SK-N-SH (cell line): ENCODE measurements at regions not wholly inside any gene's neighbourhood (a gene's known extent, or its start where the extent isn't known, plus 50 kb on each side); places are given as distances from the start of the nearest gene placed in this dataset.

Source experiments
- CTCF ChIP-seq: fragments of 200-600 bp; sonication (generic); IDR thresholded peaks from 2 replicates; pipeline ENCODE4 v1.6.1; 2017; ENCODE audit warnings: antibody characterized with exemption, mild to moderate bottlenecking, moderate library complexity
- MAX ChIP-seq: IDR thresholded peaks from 2 replicates; pipeline ENCODE4 v1.4.0; 2012; ENCODE audit warnings: low read depth
- POLR2AphosphoS5 ChIP-seq: IDR thresholded peaks from 2 replicates; pipeline ENCODE4 v1.6.1; 2012; ENCODE audit warnings: low read depth, low read length
- SMC3 ChIP-seq: IDR thresholded peaks from 2 replicates; pipeline ENCODE4 v1.6.1; 2012; ENCODE audit warnings: low read depth, low read length, improper control_type of control experiment
- USF2 ChIP-seq: fragments of 150-350 bp; IDR thresholded peaks from 2 replicates; pipeline ENCODE4 v1.6.1; 2017; ENCODE audit warnings: antibody characterized with exemption, low read length, low read depth, borderline replicate concordance
- YY1 ChIP-seq: IDR thresholded peaks from 2 replicates; pipeline ENCODE4 v1.4.0; 2012; ENCODE audit warnings: low read depth, mild to moderate bottlenecking
- TF ChIP-seq, protein P1 (sequence below): IDR thresholded peaks from 2 replicates; pipeline ENCODE4 v1.6.1; 2012; ENCODE audit warnings: mild to moderate bottlenecking, low read depth, low read length, moderate library complexity
- TF ChIP-seq, protein P2 (sequence below): IDR thresholded peaks from 2 replicates; pipeline ENCODE4; 2012

GRCh38 chr5:145619806-145620310 lies 215.3 kb downstream of the PRELID2 start:
- TF ChIP-seq MAX: no peak
- no peak for TF ChIP-seq CTCF
- no peak for TF ChIP-seq SMC3
- no peak for TF ChIP-seq USF2
- no peak for TF ChIP-seq POLR2AphosphoS5
- TF ChIP-seq, protein P1, sequence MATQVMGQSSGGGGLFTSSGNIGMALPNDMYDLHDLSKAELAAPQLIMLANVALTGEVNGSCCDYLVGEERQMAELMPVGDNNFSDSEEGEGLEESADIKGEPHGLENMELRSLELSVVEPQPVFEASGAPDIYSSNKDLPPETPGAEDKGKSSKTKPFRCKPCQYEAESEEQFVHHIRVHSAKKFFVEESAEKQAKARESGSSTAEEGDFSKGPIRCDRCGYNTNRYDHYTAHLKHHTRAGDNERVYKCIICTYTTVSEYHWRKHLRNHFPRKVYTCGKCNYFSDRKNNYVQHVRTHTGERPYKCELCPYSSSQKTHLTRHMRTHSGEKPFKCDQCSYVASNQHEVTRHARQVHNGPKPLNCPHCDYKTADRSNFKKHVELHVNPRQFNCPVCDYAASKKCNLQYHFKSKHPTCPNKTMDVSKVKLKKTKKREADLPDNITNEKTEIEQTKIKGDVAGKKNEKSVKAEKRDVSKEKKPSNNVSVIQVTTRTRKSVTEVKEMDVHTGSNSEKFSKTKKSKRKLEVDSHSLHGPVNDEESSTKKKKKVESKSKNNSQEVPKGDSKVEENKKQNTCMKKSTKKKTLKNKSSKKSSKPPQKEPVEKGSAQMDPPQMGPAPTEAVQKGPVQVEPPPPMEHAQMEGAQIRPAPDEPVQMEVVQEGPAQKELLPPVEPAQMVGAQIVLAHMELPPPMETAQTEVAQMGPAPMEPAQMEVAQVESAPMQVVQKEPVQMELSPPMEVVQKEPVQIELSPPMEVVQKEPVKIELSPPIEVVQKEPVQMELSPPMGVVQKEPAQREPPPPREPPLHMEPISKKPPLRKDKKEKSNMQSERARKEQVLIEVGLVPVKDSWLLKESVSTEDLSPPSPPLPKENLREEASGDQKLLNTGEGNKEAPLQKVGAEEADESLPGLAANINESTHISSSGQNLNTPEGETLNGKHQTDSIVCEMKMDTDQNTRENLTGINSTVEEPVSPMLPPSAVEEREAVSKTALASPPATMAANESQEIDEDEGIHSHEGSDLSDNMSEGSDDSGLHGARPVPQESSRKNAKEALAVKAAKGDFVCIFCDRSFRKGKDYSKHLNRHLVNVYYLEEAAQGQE: no peak
- TF ChIP-seq, protein P2, sequence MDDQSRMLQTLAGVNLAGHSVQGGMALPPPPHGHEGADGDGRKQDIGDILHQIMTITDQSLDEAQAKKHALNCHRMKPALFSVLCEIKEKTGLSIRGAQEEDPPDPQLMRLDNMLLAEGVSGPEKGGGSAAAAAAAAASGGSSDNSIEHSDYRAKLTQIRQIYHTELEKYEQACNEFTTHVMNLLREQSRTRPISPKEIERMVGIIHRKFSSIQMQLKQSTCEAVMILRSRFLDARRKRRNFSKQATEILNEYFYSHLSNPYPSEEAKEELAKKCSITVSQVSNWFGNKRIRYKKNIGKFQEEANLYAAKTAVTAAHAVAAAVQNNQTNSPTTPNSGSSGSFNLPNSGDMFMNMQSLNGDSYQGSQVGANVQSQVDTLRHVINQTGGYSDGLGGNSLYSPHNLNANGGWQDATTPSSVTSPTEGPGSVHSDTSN: no peak
- TF ChIP-seq YY1: no peak
